Tibial artery (tissue), 4 donors: ENCODE measurements at regions not wholly inside any gene's neighbourhood (a gene's known extent, or its start where the extent isn't known, plus 50 kb on each side); places are given as distances from the start of the nearest gene placed in this dataset.

ENCODE experiments used
- DNase-seq, 2 donors: peaks; one replicate each; pipeline ENCODE4 v3.0.0-alpha.2; 2019
- H3K27ac ChIP-seq, 2 donors: fragments of 200-600 bp; sonication (generic) in 1 of 2; 1 replicate in 1 of 2; 2 replicates in 1 of 2; pipeline ENCODE4 v1.5.1; 2018 to 2019; ENCODE audit warnings: mild to moderate bottlenecking in 1 of 2
- H3K27me3 ChIP-seq, 2 donors: fragments of 200-600 bp; sonication (generic) in 1 of 2; one replicate each; pipeline versions ENCODE4 v1.5.1 to v1.6.0; 2016 to 2019
- H3K36me3 ChIP-seq, 3 donors: fragments of 200-600 bp; sonication (generic) in 2 of 3; one replicate each; pipeline ENCODE4 v1.5.1; 2016 to 2019; ENCODE audit warnings: mild to moderate bottlenecking in 2 of 3
- H3K4me1 ChIP-seq, 4 donors: fragments of 200-600 bp; sonication (generic) in 2 of 4; 1 replicate in 3 of 4; 2 replicates in 1 of 4; pipeline ENCODE4 v1.5.1; 2016 to 2019
- H3K4me3 ChIP-seq, 2 donors: fragments of 200-600 bp; sonication (generic) in 1 of 2; 1 replicate in 1 of 2; 2 replicates in 1 of 2; pipeline ENCODE4 v1.5.1; 2018 to 2019; ENCODE audit warnings: mild to moderate bottlenecking in 2 of 2
- H3K9me3 ChIP-seq, 3 donors: fragments of 200-600 bp; sonication (generic) in 1 of 3; one replicate each; pipeline ENCODE4 v1.5.1; 2016 to 2019
- intact Hi-C: fragments of 100-400 bp; cut with DNase I; formaldehyde crosslinking; loops from one replicate; pipeline ENCODE4 v1.15.0; 2023; ENCODE audit warnings: low total_unique reads
- TF ChIP-seq, protein P1 (sequence below), 2 experiments: fragments of 200-600 bp in 1 of 2; fragments of 450-650 bp in 1 of 2; IDR thresholded peaks; one replicate each; pipeline ENCODE4 v1.5.1; 2017 to 2019; ENCODE audit warnings: antibody characterized with exemption in 2 of 2, mild to moderate bottlenecking in 1 of 2, moderate library complexity in 1 of 2

DNA sequence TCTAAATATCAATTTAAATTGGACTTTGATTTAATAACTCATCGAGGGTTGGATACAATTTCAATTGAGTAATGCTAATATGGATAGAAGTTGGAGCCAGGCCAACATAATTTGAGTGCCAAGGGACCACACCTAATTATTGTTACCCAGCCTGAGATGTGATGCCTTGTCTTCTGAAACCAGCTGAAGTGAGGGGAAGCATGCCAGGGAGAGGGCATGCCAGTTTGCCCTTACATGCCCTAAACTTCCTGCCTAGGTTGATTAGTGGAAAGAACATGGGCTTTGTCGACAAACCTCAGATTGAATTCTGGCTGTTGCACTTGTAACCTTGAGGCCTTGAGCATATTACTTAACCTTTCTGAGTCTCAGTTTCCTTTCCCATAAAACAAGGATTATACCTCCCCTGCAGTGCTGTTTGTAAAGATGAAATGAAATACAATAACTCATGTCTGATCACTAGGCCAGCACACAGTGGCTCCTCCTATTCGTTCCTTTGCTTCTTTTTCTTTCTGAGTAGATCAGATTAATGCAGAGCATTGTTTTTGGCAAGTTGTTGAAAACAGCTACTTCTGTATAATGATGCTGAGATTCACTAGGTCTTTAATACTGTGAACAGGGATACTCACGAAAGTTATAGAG is 412.8 kb downstream of the TLE4 start:
- Histone ChIP-seq H3K4me3 (no peak overlapping the region), H3K27me3 (no peaks in the 10 kb centered on the region), H3K27ac (no peak overlapping the region), H3K36me3 (no peaks in the 10 kb centered on the region), H3K4me1 (no peaks in the 10 kb centered on the region), H3K9me3 (no peaks in the 10 kb centered on the region)
- intact Hi-C loops: no loop called here
- no peak for DNase-seq
- TF ChIP-seq, protein P1, sequence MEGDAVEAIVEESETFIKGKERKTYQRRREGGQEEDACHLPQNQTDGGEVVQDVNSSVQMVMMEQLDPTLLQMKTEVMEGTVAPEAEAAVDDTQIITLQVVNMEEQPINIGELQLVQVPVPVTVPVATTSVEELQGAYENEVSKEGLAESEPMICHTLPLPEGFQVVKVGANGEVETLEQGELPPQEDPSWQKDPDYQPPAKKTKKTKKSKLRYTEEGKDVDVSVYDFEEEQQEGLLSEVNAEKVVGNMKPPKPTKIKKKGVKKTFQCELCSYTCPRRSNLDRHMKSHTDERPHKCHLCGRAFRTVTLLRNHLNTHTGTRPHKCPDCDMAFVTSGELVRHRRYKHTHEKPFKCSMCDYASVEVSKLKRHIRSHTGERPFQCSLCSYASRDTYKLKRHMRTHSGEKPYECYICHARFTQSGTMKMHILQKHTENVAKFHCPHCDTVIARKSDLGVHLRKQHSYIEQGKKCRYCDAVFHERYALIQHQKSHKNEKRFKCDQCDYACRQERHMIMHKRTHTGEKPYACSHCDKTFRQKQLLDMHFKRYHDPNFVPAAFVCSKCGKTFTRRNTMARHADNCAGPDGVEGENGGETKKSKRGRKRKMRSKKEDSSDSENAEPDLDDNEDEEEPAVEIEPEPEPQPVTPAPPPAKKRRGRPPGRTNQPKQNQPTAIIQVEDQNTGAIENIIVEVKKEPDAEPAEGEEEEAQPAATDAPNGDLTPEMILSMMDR (IDR thresholded peaks at IDR 0.05): no peak

DNA sequence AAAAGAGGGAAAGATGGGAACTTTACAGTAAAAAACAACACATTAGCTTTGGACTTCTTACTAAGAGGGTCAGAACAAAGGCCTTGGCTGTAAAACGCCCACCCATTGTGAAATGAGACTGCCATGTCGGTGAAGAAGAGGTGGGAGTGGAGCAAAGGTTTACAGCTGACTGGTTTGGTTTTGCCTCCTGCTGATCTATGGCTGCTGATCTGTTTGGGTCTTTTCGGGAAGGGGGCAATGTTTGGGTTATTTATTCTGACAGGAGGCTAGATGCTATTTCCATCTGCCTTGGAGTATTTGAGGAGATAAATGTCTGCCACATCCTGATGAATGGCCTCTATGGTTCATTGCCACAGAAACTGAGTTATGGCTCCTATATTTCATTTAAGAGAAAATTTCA is 408.7 kb downstream of the TLE4 start:
- TF ChIP-seq, protein P1 (IDR thresholded peaks at IDR 0.05): no peak
- DNase-seq: no peak
- Histone ChIP-seq H3K36me3 (no peaks in the 10 kb centered on the region), H3K4me1 (peaks cover 0 to 8% (median 0%) of the 10 kb centered on the region in 4 donors), H3K9me3 (no peaks in the 10 kb centered on the region), H3K27me3 (no peaks in the 10 kb centered on the region), H3K27ac (no peak overlapping the region), H3K4me3 (no peak overlapping the region)
- intact Hi-C loops: no loop called here

DNA sequence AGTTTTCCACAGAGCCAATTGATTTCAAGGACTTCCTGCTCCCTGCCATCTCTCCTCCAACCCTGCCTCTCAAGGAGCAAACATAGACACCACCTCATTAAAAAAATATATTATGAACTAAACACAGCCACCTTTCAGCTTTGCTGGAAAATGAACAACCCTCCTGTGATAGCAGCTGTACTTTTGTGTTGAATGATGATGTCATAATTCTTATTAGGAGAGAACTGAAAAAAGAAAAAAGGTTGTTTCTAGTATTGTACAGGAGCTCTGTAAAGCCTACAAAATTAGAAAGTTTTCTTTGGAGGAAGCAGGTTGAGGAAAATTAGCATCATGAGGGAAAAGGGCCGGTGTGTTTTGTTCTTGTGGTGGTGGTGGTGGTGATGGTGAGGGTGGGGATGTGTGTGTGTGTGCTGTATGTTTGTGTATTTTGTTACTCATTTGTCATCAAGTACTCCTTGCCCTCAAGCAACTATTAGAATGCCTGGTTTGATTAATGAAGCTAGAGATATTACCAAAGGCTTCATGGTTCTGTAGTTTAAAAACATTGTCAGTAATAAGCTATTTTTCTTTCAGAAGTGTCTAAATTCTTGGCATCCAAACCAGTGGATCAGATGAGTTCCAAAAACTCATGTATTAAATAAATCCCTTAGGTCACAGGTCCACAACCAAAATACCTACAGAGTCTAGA is 405.9 kb downstream of the TLE4 start:
- TF ChIP-seq, protein P1 (IDR thresholded peaks at IDR 0.05): no peak
- no peak for DNase-seq
- Histone ChIP-seq H3K36me3 (no peaks in the 10 kb centered on the region), H3K27me3 (no peaks in the 10 kb centered on the region), H3K4me3 (no peak overlapping the region), H3K9me3 (no peaks in the 10 kb centered on the region), H3K27ac (no peak overlapping the region), H3K4me1 (peaks cover 0 to 8% (median 0%) of the 10 kb centered on the region in 4 donors)
- intact Hi-C loops: no loop called here

DNA sequence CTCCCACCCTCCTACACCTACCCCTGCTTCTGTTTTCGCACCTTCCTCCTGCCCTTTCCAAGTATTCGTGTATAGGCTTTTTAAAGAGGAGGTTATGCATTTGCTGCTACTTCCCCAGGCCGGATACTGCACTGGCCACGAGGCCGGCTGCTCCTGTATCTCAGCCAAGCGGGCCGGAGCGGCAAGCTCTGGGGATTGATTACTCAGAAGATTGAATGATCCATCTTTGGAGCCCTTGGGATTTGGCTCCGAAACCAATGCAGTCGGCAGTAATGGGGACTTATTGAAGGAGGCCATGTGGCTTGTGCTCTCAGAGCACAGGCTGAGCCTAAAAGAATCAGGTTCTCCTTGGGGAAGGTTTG is 405.3 kb downstream of the TLE4 start:
- Histone ChIP-seq H3K4me3 (no peak overlapping the region), H3K27me3 (no peaks in the 10 kb centered on the region), H3K36me3 (no peaks in the 10 kb centered on the region), H3K9me3 (no peaks in the 10 kb centered on the region), H3K4me1 (peaks cover 0 to 8% (median 0%) of the 10 kb centered on the region in 4 donors), H3K27ac (no peak overlapping the region)
- DNase-seq: no peak
- TF ChIP-seq, protein P1 (IDR thresholded peaks at IDR 0.05): no peak
- intact Hi-C loops: no loop called here

DNA sequence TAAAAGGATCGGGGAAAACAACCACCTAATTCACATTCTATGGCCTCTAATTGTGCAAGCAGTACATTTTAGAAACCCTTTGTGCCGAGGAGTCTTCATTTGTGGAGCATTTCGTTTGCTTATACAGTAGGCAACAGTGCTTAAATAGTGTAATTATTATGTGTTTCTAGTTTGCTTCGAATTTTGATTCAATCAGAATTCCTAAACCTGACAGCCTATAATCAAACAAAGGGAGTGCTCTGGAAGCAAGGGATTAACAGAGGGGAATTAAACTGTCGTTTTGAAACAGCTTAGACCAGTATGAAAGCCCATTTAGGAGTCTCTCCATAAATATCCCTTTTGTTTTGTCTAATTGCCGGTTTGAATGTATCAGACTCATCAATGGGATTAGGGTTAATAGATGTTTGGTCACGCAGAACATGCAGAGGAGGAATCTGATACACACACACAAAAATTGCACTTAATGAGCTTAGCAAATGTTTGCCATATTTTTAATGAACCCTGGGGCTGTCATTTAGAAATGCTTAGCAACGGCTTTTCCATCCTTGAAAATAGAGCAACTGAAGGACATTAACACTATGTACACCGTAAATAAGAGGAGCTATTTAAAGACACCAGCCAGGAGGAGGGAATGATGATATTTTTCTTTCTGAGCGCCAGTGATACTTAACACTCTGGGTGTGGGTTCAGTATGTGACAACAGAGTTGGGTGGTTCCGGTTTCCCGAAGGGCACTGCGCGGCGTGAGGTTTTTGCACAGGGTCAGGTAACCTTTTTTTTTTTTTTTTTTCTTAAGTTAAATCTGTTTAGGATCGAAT is 404.7 kb downstream of the TLE4 start:
- intact Hi-C loops: no loop called here

More for the DNA sequence above, 404.7 kb downstream of the TLE4 start:
- H3K36me3 ChIP-seq: no peaks in the 10 kb centered on the region
- no peaks in the 10 kb centered on the region for H3K27me3 ChIP-seq
- peaks cover 0 to 8% (median 0%) of the 10 kb centered on the region in 4 donors for H3K4me1 ChIP-seq
- H3K9me3 ChIP-seq: no peaks in the 10 kb centered on the region
- DNase-seq: no peak
- TF ChIP-seq, protein P1 (IDR thresholded peaks at IDR 0.05): no peak
- no peak overlapping the region for H3K4me3 ChIP-seq
- no peak overlapping the region for H3K27ac ChIP-seq
